ENCODE measurements at regions not wholly inside any gene's neighbourhood (a gene's known extent, or its start where the extent isn't known, plus 50 kb on each side); places are given as distances from the start of the nearest gene placed in this dataset.
"Not testable (repeated sequence)": the region's sequence is repeated elsewhere in the genome, so short reads cannot be mapped to it uniquely, and the experiment has no call there.

- no peak for TF ChIP-seq RAD21 (IDR thresholded peaks at IDR 0.05; ENCODE audit: low read length)
- no peak for TF ChIP-seq MEF2A (IDR thresholded peaks at IDR 0.05; ENCODE audit: borderline replicate concordance, low read depth)
- no peak for TF ChIP-seq MAX (IDR thresholded peaks at IDR 0.05; ENCODE audit: low read depth)
These were observed 155.6 kb downstream of the GOLGA6L4 start (continued) for GRCh38 chr15:84391191-84391590.

GRCh38 chr15:84392020-84392419 lies 156.4 kb downstream of the GOLGA6L4 start:
- H3K4me2 ChIP-seq; POLR2A ChIA-PET; DNase-seq; H3K27me3 ChIP-seq (ENCODE audit: insufficient read depth); H3K9me2 ChIP-seq; H2AFZ ChIP-seq (ENCODE audit: low read depth); H3K79me2 ChIP-seq (ENCODE audit: insufficient read depth); H3K27ac ChIP-seq (ENCODE audit: low read depth in 2 of 2, low read length in 1 of 2); CTCF ChIA-PET; H3K9ac ChIP-seq; H4K20me1 ChIP-seq (ENCODE audit: insufficient read depth); H3K4me3 ChIP-seq (ENCODE audit: low read depth in 2 of 2, low read length in 1 of 2); H3K4me1 ChIP-seq (ENCODE audit: control insufficient read depth in 1 of 2, insufficient read depth in 2 of 2, low read depth in 1 of 2, low read length in 1 of 2); H3K36me3 ChIP-seq (replicated peaks in 1 of 2; ENCODE audit: control insufficient read depth in 1 of 2, insufficient read depth in 2 of 2, low read length in 1 of 2); H3K9me3 ChIP-seq; H3F3A ChIP-seq (replicated peaks; ENCODE audit: insufficient read depth): not testable (repeated sequence)
- WGBS (ENCODE audit: low lambda C conversion rate): 74% methylated on average over 3 of the region's 7 CpGs

- H3K9me3 ChIP-seq; H3K9ac ChIP-seq; H3K27me3 ChIP-seq (ENCODE audit: insufficient read depth); H3K4me1 ChIP-seq (ENCODE audit: control insufficient read depth in 1 of 2, insufficient read depth in 2 of 2, low read depth in 1 of 2, low read length in 1 of 2); DNase-seq; H3K4me2 ChIP-seq; H3K36me3 ChIP-seq (replicated peaks in 1 of 2; ENCODE audit: control insufficient read depth in 1 of 2, insufficient read depth in 2 of 2, low read length in 1 of 2); H3K27ac ChIP-seq (ENCODE audit: low read depth in 2 of 2, low read length in 1 of 2); H3K4me3 ChIP-seq (ENCODE audit: low read depth in 2 of 2, low read length in 1 of 2); H2AFZ ChIP-seq (ENCODE audit: low read depth); CTCF ChIA-PET; POLR2A ChIA-PET; H4K20me1 ChIP-seq (ENCODE audit: insufficient read depth); H3K79me2 ChIP-seq (ENCODE audit: insufficient read depth); H3K9me2 ChIP-seq; H3F3A ChIP-seq (replicated peaks; ENCODE audit: insufficient read depth): not testable (repeated sequence)
- WGBS (ENCODE audit: low lambda C conversion rate): 68% methylated on average over 5 of the region's 8 CpGs
These were observed 157.9 kb downstream of the GOLGA6L4 start for GRCh38 chr15:84393386-84393936.

- H3F3A ChIP-seq (replicated peaks; ENCODE audit: insufficient read depth); H3K9me3 ChIP-seq; H3K36me3 ChIP-seq (replicated peaks in 1 of 2; ENCODE audit: control insufficient read depth in 1 of 2, insufficient read depth in 2 of 2, low read length in 1 of 2); H3K27ac ChIP-seq (ENCODE audit: low read depth in 2 of 2, low read length in 1 of 2); H3K4me3 ChIP-seq (ENCODE audit: low read depth in 2 of 2, low read length in 1 of 2); POLR2A ChIA-PET; CTCF ChIA-PET; H2AFZ ChIP-seq (ENCODE audit: low read depth); H3K27me3 ChIP-seq (ENCODE audit: insufficient read depth); H3K9ac ChIP-seq; H4K20me1 ChIP-seq (ENCODE audit: insufficient read depth); H3K79me2 ChIP-seq (ENCODE audit: insufficient read depth); H3K4me2 ChIP-seq; H3K4me1 ChIP-seq (ENCODE audit: control insufficient read depth in 1 of 2, insufficient read depth in 2 of 2, low read depth in 1 of 2, low read length in 1 of 2); H3K9me2 ChIP-seq; DNase-seq: not testable (repeated sequence)
- WGBS (ENCODE audit: low lambda C conversion rate): 78% methylated on average over 4 of the region's 5 CpGs
These were observed 158.4 kb downstream of the GOLGA6L4 start for GRCh38 chr15:84393966-84394365.

- H3K4me3 ChIP-seq (ENCODE audit: low read depth in 2 of 2, low read length in 1 of 2); H3K27ac ChIP-seq (ENCODE audit: low read depth in 2 of 2, low read length in 1 of 2); H3K4me2 ChIP-seq; H3K36me3 ChIP-seq (replicated peaks in 1 of 2; ENCODE audit: control insufficient read depth in 1 of 2, insufficient read depth in 2 of 2, low read length in 1 of 2); H3K9me3 ChIP-seq; H3K79me2 ChIP-seq (ENCODE audit: insufficient read depth); H2AFZ ChIP-seq (ENCODE audit: low read depth); H4K20me1 ChIP-seq (ENCODE audit: insufficient read depth); DNase-seq; H3K4me1 ChIP-seq (ENCODE audit: control insufficient read depth in 1 of 2, insufficient read depth in 2 of 2, low read depth in 1 of 2, low read length in 1 of 2); H3K27me3 ChIP-seq (ENCODE audit: insufficient read depth); H3K9me2 ChIP-seq; POLR2A ChIA-PET; H3K9ac ChIP-seq; CTCF ChIA-PET; H3F3A ChIP-seq (replicated peaks; ENCODE audit: insufficient read depth): not testable (repeated sequence)
- WGBS (ENCODE audit: low lambda C conversion rate): 83% methylated on average over 5 of the region's 11 CpGs
These were observed 159.8 kb downstream of the GOLGA6L4 start for GRCh38 chr15:84395384-84395783.

GRCh38 chr15:84395881-84396280 lies 160.3 kb downstream of the GOLGA6L4 start:
- H3K9me3 ChIP-seq: not testable (repeated sequence)

GRCh38 chr15:84397066-84397465 lies 161.5 kb downstream of the GOLGA6L4 start:
- H3K36me3 ChIP-seq (replicated peaks in 1 of 2; ENCODE audit: control insufficient read depth in 1 of 2, insufficient read depth in 2 of 2, low read length in 1 of 2); H3K4me3 ChIP-seq (ENCODE audit: low read depth in 2 of 2, low read length in 1 of 2); H3K79me2 ChIP-seq (ENCODE audit: insufficient read depth); DNase-seq; H3K27me3 ChIP-seq (ENCODE audit: insufficient read depth); H3K27ac ChIP-seq (ENCODE audit: low read depth in 2 of 2, low read length in 1 of 2); H3K9me3 ChIP-seq; CTCF ChIA-PET; H3K4me2 ChIP-seq; H3F3A ChIP-seq (replicated peaks; ENCODE audit: insufficient read depth); H2AFZ ChIP-seq (ENCODE audit: low read depth); H3K4me1 ChIP-seq (ENCODE audit: control insufficient read depth in 1 of 2, insufficient read depth in 2 of 2, low read depth in 1 of 2, low read length in 1 of 2); H3K9me2 ChIP-seq; H3K9ac ChIP-seq; POLR2A ChIA-PET; H4K20me1 ChIP-seq (ENCODE audit: insufficient read depth): not testable (repeated sequence)
- 79% methylated on average over 4 of the region's 18 CpGs for WGBS (ENCODE audit: low lambda C conversion rate)

More at GRCh38 chr15:84395881-84396280, 160.3 kb downstream of the GOLGA6L4 start:
- H4K20me1 ChIP-seq (ENCODE audit: insufficient read depth); POLR2A ChIA-PET; H3K79me2 ChIP-seq (ENCODE audit: insufficient read depth); H3K9ac ChIP-seq; DNase-seq; H2AFZ ChIP-seq (ENCODE audit: low read depth); CTCF ChIA-PET; H3K4me1 ChIP-seq (ENCODE audit: control insufficient read depth in 1 of 2, insufficient read depth in 2 of 2, low read depth in 1 of 2, low read length in 1 of 2); H3K36me3 ChIP-seq (replicated peaks in 1 of 2; ENCODE audit: control insufficient read depth in 1 of 2, insufficient read depth in 2 of 2, low read length in 1 of 2); H3K27ac ChIP-seq (ENCODE audit: low read depth in 2 of 2, low read length in 1 of 2); H3K27me3 ChIP-seq (ENCODE audit: insufficient read depth); H3K9me2 ChIP-seq; H3K4me2 ChIP-seq; H3F3A ChIP-seq (replicated peaks; ENCODE audit: insufficient read depth); H3K4me3 ChIP-seq (ENCODE audit: low read depth in 2 of 2, low read length in 1 of 2): not testable (repeated sequence)
- 85% methylated on average over 6 of the region's 6 CpGs for WGBS (ENCODE audit: low lambda C conversion rate)
